ENCODE measurements at regions not wholly inside any gene's neighbourhood (a gene's known extent, or its start where the extent isn't known, plus 50 kb on each side); places are given as distances from the start of the nearest gene placed in this dataset.
"Not testable (repeated sequence)": the region's sequence is repeated elsewhere in the genome, so short reads cannot be mapped to it uniquely, and the experiment has no call there.

DNA sequence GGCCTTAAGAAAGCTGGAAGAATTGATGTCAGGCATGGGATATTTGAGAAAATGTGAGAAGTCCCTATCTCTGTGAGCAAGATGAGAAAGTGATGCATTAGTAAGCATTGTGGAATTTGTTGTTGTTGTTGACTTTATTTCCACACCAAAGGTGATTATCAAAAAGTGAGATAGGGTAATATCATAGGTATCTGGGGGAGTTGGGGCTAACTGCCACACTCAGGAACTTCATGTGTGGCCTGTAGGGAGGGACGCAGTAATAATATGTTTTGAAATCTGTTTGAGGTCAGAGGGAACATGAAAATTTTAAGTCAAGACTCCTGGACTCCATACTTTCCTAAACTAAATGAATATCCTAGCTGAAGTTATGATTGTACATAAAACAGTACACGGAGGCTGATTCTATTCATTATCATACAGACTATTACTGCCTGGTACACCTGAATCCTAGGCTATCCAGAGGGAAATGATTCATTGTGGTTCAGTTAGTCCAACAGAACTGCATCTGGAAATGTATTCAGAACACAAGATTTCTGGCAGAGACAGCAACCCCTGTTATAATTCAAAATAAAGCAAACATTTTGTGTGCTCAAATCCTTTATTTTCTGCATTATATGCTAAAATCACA, 304.8 kb downstream of the CPS1 start:
- no peak for DNase-seq

DNA sequence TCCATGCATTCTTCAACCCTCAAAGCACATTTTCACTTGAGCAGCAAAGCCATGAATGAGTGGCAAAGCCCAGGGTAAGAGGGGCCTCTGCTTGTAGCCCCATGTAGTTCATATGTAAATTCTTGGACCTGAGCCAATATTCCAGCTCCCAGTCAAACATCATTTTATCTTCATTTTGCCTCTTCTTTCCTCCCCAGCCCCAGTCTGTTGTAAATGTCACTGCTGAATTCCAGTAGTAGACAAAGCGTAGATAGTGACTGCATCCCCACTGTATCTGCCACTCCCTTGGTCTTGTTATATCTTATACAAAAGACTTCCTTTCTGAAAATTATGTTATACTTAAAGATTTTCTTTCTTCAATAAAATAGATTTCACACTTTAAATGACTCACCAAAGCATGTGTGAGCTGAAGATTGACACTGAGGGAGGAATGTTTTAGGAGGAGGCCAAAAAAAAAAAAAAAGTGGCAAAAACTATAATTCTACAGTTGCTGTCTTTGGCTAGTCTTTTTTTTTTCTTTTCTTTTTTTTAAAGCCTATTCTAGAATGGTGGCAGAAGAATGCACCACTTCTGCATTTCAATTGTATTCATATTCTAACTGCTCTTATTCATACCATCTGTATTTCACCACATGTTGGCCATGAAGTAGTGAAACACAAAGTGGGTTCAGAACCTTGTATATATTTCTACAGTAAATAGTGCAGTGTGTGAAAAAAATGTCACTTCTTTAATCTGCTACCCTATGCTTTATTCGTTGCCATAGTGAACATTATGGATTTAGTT, 306.1 kb downstream of the CPS1 start:
- DNase-seq, result no peak

DNA sequence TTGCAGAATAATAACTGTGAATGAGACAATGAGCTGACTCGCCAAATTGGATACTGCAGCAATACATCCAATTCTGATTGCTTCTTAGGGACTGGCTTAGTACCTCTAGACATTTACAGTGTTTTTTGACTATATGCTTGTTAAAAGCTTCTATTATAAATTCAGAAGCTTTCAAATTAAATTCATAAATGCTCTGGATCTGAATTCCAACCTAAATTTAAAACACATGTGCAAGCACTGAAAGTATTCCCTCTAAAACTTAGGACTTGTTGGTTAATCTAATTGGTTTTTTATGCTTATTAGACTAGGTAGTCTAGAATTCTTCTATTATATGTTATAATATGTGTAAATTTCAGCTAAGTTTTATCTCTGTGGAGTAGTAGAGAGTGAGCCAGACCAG, 306.9 kb downstream of the CPS1 start:
- DNase-seq, result no peak

DNA sequence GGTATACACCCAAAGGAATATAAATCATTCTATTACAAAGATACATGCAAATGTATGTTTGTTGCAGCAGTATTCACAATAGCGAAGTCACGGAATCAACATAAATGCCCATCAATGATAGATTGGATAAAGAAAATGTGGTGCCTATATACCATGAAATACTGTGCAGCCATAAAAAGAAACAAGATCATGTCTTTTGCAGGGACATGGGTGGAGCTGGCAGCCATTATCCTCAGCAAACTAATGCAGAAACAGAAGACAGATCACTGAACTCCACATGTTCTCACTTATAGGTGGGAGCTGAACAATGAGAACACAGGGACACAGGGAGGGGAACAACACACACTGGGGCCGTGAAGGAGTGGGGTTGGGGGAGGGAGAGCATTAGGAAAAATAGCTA, 315.2 kb downstream of the CPS1 start:
- DNase-seq, result not testable (repeated sequence)

- no peak for DNase-seq
Measured at GRCh38 chr2:210873631-210874030, 317.2 kb downstream of the CPS1 start.

DNA sequence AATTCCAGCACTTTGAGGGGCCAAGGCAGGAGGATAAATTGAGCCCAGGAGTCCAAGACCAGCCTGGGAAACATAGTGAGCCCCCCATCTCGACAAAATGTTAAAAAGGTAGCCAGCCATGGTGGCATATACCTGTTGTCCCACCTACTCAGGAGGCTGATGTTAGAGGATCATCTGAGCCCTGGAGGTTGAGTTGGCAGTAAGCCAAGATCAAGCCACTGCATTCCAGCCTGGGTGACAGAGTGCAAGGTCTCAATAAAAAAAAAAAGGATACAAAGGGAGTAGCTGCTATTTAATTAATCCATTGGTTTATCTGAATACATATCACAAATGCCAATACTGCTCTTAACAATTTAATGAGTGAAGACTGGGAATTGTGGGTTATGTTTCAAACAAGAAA, 327.8 kb downstream of the CPS1 start:
- no peak for DNase-seq

GRCh38 chr2:210888035-210888434, 331.6 kb downstream of the CPS1 start:
- DNase-seq, result no peak

GRCh38 chr2:210895132-210895531, 338.7 kb downstream of the CPS1 start:
- DNase-seq, result no peak

GRCh38 chr2:210899131-210899530, 342.7 kb downstream of the CPS1 start:
- no peak for DNase-seq

DNA sequence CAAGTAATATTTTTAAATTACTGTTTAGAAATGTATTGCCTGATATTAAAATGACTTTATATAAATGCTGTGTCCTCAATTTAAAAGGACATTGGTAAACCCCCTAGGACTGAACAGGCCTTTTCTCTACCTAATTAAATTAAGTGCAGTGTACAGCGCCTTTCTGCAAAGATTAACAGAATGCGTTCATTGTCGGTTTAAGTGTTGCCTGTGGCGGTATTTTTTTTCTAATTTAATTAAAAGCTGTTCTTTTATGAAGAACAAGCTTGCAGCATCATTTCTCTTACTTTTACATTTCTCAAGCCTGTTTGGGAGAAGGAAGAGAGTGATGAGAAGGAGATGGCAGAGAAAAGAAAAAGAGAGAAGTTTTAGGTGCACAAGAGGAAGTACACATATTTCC, 344.9 kb downstream of the CPS1 start:
- DNase-seq, result no peak

GRCh38 chr2:210912779-210913178, 356.4 kb downstream of the CPS1 start:
- no peak for DNase-seq

DNA sequence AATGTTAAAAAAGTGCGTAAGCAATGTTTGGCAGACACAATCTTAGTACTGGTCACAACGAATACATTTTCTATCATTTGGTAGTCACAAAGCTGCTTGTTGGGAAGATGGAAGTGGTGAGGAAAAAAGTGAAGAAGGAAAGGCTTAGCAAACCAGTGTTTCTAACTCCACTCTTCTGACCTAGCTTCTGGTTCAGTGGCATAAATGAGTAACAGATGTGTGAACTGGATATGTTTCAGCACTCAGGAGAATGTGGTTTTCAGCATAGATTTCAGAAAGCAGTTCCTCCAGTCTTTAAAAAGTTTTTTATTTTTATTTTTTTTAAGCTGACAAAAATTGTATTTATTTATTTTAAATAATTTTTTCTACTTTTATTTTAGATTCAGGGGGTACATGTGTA, 357.1 kb downstream of the CPS1 start:
- DNase-seq, result no peak

GRCh38 chr2:210915912-210916311, 359.5 kb downstream of the CPS1 start:
- DNase-seq, result no peak

- DNase-seq, result no peak
Measured at GRCh38 chr2:210917465-210917864, 361.1 kb downstream of the CPS1 start.

DNA sequence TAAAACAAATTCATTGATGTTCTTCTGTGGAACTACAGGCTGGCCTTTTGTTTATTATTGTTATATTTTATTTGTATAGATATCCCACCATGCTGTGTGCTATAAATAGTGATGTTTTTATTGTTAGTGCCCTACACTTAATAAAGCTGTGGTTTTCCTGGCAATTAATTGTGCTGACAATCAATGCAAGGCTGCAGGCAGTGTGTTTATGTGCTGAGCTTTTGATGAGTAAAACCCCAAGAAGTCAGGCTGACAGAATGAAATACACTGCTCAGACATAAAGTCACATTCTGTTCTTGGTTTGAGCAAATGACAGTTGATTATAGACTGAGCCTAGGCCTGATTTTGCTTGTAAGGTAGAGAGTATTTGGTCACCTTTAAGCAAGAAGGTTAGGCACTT, 362.7 kb downstream of the CPS1 start:
- no peak for DNase-seq

DNA sequence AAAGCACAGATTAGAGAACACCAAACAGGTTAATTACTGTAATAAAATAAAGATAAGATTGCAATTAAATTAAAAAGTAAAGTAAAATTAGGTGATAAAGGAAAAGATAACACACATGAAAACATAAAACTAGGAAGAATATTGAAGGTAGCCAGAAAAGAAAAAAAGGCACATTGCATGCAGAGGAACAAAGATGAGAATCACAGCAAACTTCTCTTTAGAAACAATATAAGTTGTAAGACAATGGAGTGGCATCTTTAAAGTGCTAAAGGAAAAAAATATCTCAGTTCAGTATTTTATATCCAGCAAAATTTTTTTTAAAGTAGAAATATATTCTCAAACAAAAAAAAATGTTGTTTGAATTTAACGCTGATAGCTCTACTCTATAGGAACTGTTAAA, 366.0 kb downstream of the CPS1 start:
- DNase-seq, result no peak

GRCh38 chr2:210928714-210929113, 372.3 kb downstream of the CPS1 start:
- no peak for DNase-seq

- no peak for DNase-seq
Measured at GRCh38 chr2:210938228-210938627, 381.8 kb downstream of the CPS1 start.

GRCh38 chr2:210946395-210946794, 390.0 kb downstream of the CPS1 start:
- DNase-seq, result no peak

DNA sequence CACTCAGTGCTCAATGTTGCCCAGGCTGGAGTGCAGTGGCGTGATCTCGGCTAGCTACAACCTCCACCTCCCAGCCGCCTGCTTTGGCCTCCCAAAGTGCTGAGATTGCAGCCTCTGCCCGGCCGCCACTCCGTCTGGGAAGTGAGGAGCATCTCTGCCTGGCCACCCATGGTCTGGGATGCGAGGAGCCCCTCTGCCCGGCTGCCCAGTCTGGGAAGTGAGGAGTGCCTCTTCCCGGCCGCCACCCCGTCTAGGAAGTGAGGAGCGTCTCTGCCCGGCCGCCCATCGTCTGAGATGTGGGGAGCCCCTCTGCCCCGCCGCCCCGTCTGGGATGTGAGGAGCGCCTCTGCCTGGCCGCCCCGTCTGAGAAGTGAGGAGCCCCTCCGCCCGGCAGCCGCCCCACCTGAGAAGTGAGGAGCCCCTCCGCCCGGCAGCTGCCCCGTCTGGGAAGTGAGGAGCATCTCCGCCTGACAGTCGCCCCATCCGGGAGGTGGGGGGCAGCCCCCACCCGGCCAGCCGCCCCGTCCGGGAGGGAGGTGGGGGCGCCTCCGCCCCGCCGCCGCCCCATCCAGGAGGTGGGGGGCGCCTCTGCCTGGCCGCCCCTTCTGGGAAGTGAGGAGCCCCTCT, 394.1 kb downstream of the CPS1 start:
- not testable (repeated sequence) for DNase-seq

- no peak for DNase-seq
Measured at GRCh38 chr2:210954386-210954907, 398.0 kb downstream of the CPS1 start.

- no peak for DNase-seq
Measured at GRCh38 chr2:210955591-210955990, 399.2 kb downstream of the CPS1 start.

- DNase-seq, result no peak
Measured at GRCh38 chr2:210956101-210956500, 399.7 kb downstream of the CPS1 start.

- DNase-seq, result no peak
Measured at GRCh38 chr2:210961249-210961648, 404.9 kb downstream of the CPS1 start.
